ENCODE measurements at regions not wholly inside any gene's neighbourhood (a gene's known extent, or its start where the extent isn't known, plus 50 kb on each side); places are given as distances from the start of the nearest gene placed in this dataset.
"Not testable (repeated sequence)": the region's sequence is repeated elsewhere in the genome, so short reads cannot be mapped to it uniquely, and the experiment has no call there.

DNA sequence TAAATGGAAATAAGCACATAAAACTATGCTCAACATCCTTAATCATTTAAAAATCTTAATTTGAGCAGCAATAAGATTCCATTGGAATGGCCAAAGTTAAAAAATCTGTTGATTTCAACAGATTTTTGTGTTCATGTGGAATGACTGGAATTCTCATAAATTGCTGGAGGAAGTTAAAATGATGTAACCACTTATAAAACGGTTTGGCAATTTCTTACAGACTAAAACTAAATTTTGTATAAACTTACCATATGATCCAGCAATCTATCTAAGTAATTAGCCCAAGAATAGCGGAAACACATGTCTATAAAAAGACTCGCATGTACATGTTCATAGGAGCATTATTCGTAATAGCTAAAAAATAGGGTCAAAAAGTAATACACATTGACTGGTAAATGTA, 1713.6 kb downstream of the SI start:
- Histone ChIP-seq H3K36me3 (replicated peaks in 1 of 2; ENCODE audit: control insufficient read depth in 1 of 2, insufficient read depth in 2 of 2, low read length in 2 of 2) (no peaks in the 10 kb centered on the region), H3K27me3 (ENCODE audit: control insufficient read depth in 2 of 2, insufficient read depth in 2 of 2, low read length in 2 of 2) (no peaks in the 10 kb centered on the region), H3K9ac (ENCODE audit: insufficient read depth, low read length, poor library complexity, severe bottlenecking) (no peak overlapping the region), H3K79me2 (ENCODE audit: insufficient read depth, low read length) (no peaks in the 10 kb centered on the region), H3K4me3 (replicated peaks in 1 of 3; ENCODE audit: low read depth in 2 of 3, low read length in 3 of 3) (no peak overlapping the region), H3K9me3 (replicated peaks in 1 of 2; ENCODE audit: control insufficient read depth in 1 of 2, insufficient read depth in 1 of 2, low read length in 2 of 2) (peaks cover 0 to 9% of the 10 kb centered on the region in 2 donors), H2AFZ (ENCODE audit: insufficient read depth, low read depth, low read length, poor library complexity, severe bottlenecking) (no peak overlapping the region), H3K4me1 (ENCODE audit: control insufficient read depth in 1 of 2, insufficient read depth in 2 of 2, low read length in 2 of 2) (no peaks in the 10 kb centered on the region), H3K27ac (ENCODE audit: low read depth in 1 of 2, low read length in 2 of 2) (no peak overlapping the region), H4K20me1 (ENCODE audit: insufficient read depth, low read length) (no peaks in the 10 kb centered on the region), H3K4me2 (replicated peaks; ENCODE audit: extremely low read depth, low read length, poor library complexity, severe bottlenecking) (no peak overlapping the region)
- intact Hi-C loops (cut with micrococcal nuclease): no loop called here
- Mint-ChIP-seq H3K4me1 (no peaks in the 10 kb centered on the region), H3K27ac (no peak overlapping the region), H3K36me3 (no peaks in the 10 kb centered on the region), H3K4me3 (no peak overlapping the region), H3K9me3 (peaks cover 0 to 9% (median 3%) of the 10 kb centered on the region in 7 donors), H3K27me3 (ENCODE audit: low read depth in 3 of 3) (no peaks in the 10 kb centered on the region)
- no CpG with 5 or more reads among the region's 4 CpGs for whole genome bisulfite sequencing (ENCODE audit: insufficient coverage)
- TF ChIP-seq, protein P1, sequence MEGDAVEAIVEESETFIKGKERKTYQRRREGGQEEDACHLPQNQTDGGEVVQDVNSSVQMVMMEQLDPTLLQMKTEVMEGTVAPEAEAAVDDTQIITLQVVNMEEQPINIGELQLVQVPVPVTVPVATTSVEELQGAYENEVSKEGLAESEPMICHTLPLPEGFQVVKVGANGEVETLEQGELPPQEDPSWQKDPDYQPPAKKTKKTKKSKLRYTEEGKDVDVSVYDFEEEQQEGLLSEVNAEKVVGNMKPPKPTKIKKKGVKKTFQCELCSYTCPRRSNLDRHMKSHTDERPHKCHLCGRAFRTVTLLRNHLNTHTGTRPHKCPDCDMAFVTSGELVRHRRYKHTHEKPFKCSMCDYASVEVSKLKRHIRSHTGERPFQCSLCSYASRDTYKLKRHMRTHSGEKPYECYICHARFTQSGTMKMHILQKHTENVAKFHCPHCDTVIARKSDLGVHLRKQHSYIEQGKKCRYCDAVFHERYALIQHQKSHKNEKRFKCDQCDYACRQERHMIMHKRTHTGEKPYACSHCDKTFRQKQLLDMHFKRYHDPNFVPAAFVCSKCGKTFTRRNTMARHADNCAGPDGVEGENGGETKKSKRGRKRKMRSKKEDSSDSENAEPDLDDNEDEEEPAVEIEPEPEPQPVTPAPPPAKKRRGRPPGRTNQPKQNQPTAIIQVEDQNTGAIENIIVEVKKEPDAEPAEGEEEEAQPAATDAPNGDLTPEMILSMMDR (IDR thresholded peaks at IDR 0.05): no peak
- DNase-seq: no peak

DNA sequence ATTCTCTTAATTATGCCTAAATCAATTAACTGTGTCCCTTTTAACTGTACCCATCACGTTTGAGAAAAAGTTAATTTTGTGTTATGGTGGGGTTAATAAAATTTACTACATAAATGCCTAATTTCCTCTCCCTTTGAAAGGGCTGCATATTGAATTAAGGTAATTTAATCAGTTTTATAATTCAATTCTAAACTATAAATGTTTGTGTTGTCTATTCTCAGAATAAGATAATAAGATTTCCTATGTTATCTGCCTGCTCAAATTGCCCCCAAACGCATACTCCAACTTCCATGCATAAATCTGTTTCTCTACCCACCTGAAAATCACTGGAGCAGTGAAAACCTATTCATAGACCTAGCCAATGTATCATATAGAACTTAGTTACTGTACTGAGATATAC, 1716.1 kb downstream of the SI start:
- no peaks in the 10 kb centered on the region for H3K4me1 Mint-ChIP-seq
- H3K27me3 ChIP-seq (ENCODE audit: control insufficient read depth in 2 of 2, insufficient read depth in 2 of 2, low read length in 2 of 2): no peaks in the 10 kb centered on the region
- peaks cover 0 to 10% (median 2%) of the 10 kb centered on the region in 7 donors for H3K9me3 Mint-ChIP-seq
- no peaks in the 10 kb centered on the region for H4K20me1 ChIP-seq (ENCODE audit: insufficient read depth, low read length)
- no peak overlapping the region for H2AFZ ChIP-seq (ENCODE audit: insufficient read depth, low read depth, low read length, poor library complexity, severe bottlenecking)
- H3K9me3 ChIP-seq (replicated peaks in 1 of 2; ENCODE audit: control insufficient read depth in 1 of 2, insufficient read depth in 1 of 2, low read length in 2 of 2): peaks cover 0 to 10% of the 10 kb centered on the region in 2 donors
- TF ChIP-seq, protein P1 (IDR thresholded peaks at IDR 0.05): no peak
- H3K27ac ChIP-seq (ENCODE audit: low read depth in 1 of 2, low read length in 2 of 2): no peak overlapping the region
- H3K9ac ChIP-seq (ENCODE audit: insufficient read depth, low read length, poor library complexity, severe bottlenecking): no peak overlapping the region
- H3K27ac Mint-ChIP-seq: no peak overlapping the region
- intact Hi-C loops (cut with micrococcal nuclease): no loop called here
- no peaks in the 10 kb centered on the region for H3K36me3 Mint-ChIP-seq
- no peaks in the 10 kb centered on the region for H3K36me3 ChIP-seq (replicated peaks in 1 of 2; ENCODE audit: control insufficient read depth in 1 of 2, insufficient read depth in 2 of 2, low read length in 2 of 2)
- no peak overlapping the region for H3K4me3 Mint-ChIP-seq
- no peak overlapping the region for H3K4me2 ChIP-seq (replicated peaks; ENCODE audit: extremely low read depth, low read length, poor library complexity, severe bottlenecking)
- H3K4me3 ChIP-seq (replicated peaks in 1 of 3; ENCODE audit: low read depth in 2 of 3, low read length in 3 of 3): no peak overlapping the region
- no peaks in the 10 kb centered on the region for H3K4me1 ChIP-seq (ENCODE audit: control insufficient read depth in 1 of 2, insufficient read depth in 2 of 2, low read length in 2 of 2)
- H3K79me2 ChIP-seq (ENCODE audit: insufficient read depth, low read length): no peaks in the 10 kb centered on the region
- DNase-seq: no peak
- WGBS (ENCODE audit: insufficient coverage): no CpG with 5 or more reads among the region's 2 CpGs
- H3K27me3 Mint-ChIP-seq (ENCODE audit: low read depth in 3 of 3): no peaks in the 10 kb centered on the region

DNA sequence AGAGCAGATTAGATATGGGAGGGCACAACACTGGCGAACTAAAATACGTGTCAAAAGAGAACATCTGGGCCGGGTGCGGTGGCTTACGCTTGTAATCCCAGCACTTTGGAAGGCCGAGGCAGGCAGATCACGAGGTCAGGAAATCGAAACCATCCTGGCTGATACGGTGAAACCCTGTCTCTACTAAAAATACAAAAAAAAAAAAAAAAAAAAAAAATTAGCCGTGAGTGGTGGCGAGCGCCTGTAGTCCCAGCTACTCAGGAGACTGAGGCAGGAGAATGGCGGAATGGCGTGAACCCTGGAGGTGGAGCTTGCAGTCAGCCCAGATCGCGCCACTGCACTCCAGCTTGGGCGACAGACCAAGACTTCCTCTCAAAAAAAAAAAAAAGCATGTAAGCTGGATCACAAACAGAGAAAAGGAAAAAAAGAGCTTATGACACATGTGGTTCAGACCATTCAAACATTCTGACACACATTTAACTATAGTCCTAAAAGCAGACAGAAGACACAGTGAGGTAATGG, 1716.9 kb downstream of the SI start:
- H3K27me3 Mint-ChIP-seq (ENCODE audit: low read depth in 3 of 3); H3K4me1 Mint-ChIP-seq; DNase-seq; H3K27ac ChIP-seq (ENCODE audit: low read depth in 1 of 2, low read length in 2 of 2); H3K4me3 ChIP-seq (replicated peaks in 1 of 3; ENCODE audit: low read depth in 2 of 3, low read length in 3 of 3); H3K4me1 ChIP-seq (ENCODE audit: control insufficient read depth in 1 of 2, insufficient read depth in 2 of 2, low read length in 2 of 2); intact Hi-C loops (cut with micrococcal nuclease); H3K9ac ChIP-seq (ENCODE audit: insufficient read depth, low read length, poor library complexity, severe bottlenecking); H3K36me3 Mint-ChIP-seq; H3K79me2 ChIP-seq (ENCODE audit: insufficient read depth, low read length); H3K27me3 ChIP-seq (ENCODE audit: control insufficient read depth in 2 of 2, insufficient read depth in 2 of 2, low read length in 2 of 2); H3K4me2 ChIP-seq (replicated peaks; ENCODE audit: extremely low read depth, low read length, poor library complexity, severe bottlenecking); H3K36me3 ChIP-seq (replicated peaks in 1 of 2; ENCODE audit: control insufficient read depth in 1 of 2, insufficient read depth in 2 of 2, low read length in 2 of 2); H3K27ac Mint-ChIP-seq; H3K4me3 Mint-ChIP-seq; H4K20me1 ChIP-seq (ENCODE audit: insufficient read depth, low read length); H2AFZ ChIP-seq (ENCODE audit: insufficient read depth, low read depth, low read length, poor library complexity, severe bottlenecking): not testable (repeated sequence)
- peaks cover 0 to 15% of the 10 kb centered on the region in 2 donors for H3K9me3 ChIP-seq (replicated peaks in 1 of 2; ENCODE audit: control insufficient read depth in 1 of 2, insufficient read depth in 1 of 2, low read length in 2 of 2)
- 100% methylated on average over 2 of the region's 17 CpGs for WGBS (ENCODE audit: insufficient coverage)
- H3K9me3 Mint-ChIP-seq: peaks cover 0 to 14% (median 2%) of the 10 kb centered on the region in 7 donors

Data from CD14-positive monocyte (primary cell).